ENCODE measurements at regions not wholly inside any gene's neighbourhood (a gene's known extent, or its start where the extent isn't known, plus 50 kb on each side); places are given as distances from the start of the nearest gene placed in this dataset.

DNA sequence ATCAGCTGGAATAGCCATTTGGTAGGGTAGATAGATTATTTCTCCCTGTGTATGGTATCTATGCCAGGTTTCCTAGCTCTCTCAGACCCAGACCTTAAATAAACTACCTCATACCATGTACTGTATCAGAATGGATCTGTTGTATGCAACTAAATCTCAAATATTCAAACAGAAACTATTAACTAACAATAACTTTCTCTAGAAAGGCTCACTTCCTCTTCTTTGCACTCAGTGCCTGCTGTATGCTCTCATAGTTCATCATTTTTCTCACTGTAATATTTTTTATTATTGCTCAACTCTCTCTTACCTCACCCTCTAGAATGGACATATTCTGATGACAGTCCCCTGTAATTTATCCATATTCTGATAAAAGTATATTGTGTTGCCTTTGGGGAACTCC, 182.4 kb downstream of the TOX3 start:
- H3K27ac Mint-ChIP-seq (ENCODE audit: unreplicated experiment), result no peak overlapping the region
- peaks cover 4% of the 10 kb centered on the region for H3K27me3 Mint-ChIP-seq (ENCODE audit: low read depth)
- no peaks in the 10 kb centered on the region for H3K36me3 Mint-ChIP-seq (ENCODE audit: low read depth)
- TF ChIP-seq, protein P1, sequence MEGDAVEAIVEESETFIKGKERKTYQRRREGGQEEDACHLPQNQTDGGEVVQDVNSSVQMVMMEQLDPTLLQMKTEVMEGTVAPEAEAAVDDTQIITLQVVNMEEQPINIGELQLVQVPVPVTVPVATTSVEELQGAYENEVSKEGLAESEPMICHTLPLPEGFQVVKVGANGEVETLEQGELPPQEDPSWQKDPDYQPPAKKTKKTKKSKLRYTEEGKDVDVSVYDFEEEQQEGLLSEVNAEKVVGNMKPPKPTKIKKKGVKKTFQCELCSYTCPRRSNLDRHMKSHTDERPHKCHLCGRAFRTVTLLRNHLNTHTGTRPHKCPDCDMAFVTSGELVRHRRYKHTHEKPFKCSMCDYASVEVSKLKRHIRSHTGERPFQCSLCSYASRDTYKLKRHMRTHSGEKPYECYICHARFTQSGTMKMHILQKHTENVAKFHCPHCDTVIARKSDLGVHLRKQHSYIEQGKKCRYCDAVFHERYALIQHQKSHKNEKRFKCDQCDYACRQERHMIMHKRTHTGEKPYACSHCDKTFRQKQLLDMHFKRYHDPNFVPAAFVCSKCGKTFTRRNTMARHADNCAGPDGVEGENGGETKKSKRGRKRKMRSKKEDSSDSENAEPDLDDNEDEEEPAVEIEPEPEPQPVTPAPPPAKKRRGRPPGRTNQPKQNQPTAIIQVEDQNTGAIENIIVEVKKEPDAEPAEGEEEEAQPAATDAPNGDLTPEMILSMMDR (IDR thresholded peaks at IDR 0.05), result no peak
- H3K4me3 Mint-ChIP-seq (ENCODE audit: unreplicated experiment), result no peak overlapping the region
- H3K4me1 Mint-ChIP-seq (ENCODE audit: low read depth), result no peaks in the 10 kb centered on the region
- no peaks in the 10 kb centered on the region for H3K9me3 Mint-ChIP-seq (ENCODE audit: low read depth)
- no peak for DNase-seq (ENCODE audit: low spot score)

DNA sequence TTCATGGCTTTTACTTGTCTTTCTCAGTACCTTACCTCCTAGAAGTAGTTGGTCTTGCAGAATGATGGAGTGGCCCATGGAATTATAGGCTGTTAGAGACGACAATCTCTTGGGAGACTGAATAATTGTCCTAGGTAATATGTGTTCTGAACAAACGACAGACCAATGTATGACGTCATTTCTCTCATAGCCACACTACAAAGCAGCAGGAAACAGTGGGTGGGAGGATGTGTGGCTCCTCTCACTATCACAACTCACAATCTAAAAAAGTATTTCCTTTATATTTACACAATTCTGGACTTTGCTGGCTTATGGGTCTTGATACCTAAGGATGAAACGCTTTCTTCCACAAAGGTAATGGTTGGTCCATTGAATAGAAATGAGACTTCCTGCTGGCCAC, 183.9 kb downstream of the TOX3 start:
- no peaks in the 10 kb centered on the region for H3K4me1 Mint-ChIP-seq (ENCODE audit: low read depth)
- no peaks in the 10 kb centered on the region for H3K36me3 Mint-ChIP-seq (ENCODE audit: low read depth)
- no peak for DNase-seq (ENCODE audit: low spot score)
- H3K27me3 Mint-ChIP-seq (ENCODE audit: low read depth), result peaks cover 4% of the 10 kb centered on the region
- peaks cover 1% of the 10 kb centered on the region for H3K9me3 Mint-ChIP-seq (ENCODE audit: low read depth)
- H3K4me3 Mint-ChIP-seq (ENCODE audit: unreplicated experiment), result no peak overlapping the region
- no peak overlapping the region for H3K27ac Mint-ChIP-seq (ENCODE audit: unreplicated experiment)
- TF ChIP-seq, protein P1 (IDR thresholded peaks at IDR 0.05), result no peak

DNA sequence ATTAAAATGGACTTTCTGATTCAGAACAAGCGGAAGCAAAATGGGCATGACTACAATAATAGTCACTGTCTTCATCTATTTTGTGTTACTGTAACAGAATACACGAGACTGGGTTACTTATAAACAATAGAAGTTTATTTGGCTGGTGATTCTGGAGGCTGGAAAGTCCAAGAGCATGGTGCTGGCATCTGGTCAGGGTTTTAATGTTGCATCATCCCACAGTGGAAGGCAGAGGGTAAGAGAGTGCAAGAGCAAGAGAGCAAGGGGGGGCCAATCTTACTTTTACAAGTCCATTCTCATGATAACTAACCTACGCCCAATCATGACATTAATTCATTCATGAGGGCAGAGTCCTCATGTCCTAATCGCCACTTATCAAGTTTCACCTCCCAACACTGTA, 189.2 kb downstream of the TOX3 start:
- Mint-ChIP-seq H3K4me3 (ENCODE audit: unreplicated experiment) (no peak overlapping the region), H3K27ac (ENCODE audit: unreplicated experiment) (no peak overlapping the region), H3K27me3 (ENCODE audit: low read depth) (peaks cover 10% of the 10 kb centered on the region), H3K36me3 (ENCODE audit: low read depth) (no peaks in the 10 kb centered on the region), H3K9me3 (ENCODE audit: low read depth) (peaks cover 18% of the 10 kb centered on the region), H3K4me1 (ENCODE audit: low read depth) (no peaks in the 10 kb centered on the region)
- DNase-seq (ENCODE audit: low spot score), result no peak
- TF ChIP-seq, protein P1 (IDR thresholded peaks at IDR 0.05), result no peak

DNA sequence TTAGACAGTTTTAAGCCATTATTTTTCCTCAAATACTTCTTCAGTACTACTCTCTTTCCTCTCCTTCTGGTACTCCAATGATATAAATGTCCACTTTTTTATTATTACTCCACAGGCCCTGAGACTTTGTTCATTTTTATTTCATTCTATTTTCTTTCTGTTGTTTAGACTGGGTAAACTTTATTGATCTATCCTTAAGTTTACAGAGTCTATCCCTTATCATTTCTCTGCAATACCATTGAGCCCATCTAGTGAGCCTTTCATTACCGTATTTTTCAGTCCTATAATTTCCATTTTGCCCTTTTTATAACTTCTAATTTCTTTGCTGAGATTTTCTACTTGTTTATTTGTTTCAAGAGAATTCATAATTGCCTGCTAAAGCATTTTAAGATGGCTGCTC, 193.7 kb downstream of the TOX3 start:
- Mint-ChIP-seq H3K27ac (ENCODE audit: unreplicated experiment) (no peak overlapping the region), H3K27me3 (ENCODE audit: low read depth) (peaks cover 8% of the 10 kb centered on the region), H3K36me3 (ENCODE audit: low read depth) (no peaks in the 10 kb centered on the region), H3K4me3 (ENCODE audit: unreplicated experiment) (no peak overlapping the region), H3K9me3 (ENCODE audit: low read depth) (peaks cover 21% of the 10 kb centered on the region), H3K4me1 (ENCODE audit: low read depth) (no peaks in the 10 kb centered on the region)
- TF ChIP-seq, protein P1 (IDR thresholded peaks at IDR 0.05), result no peak
- DNase-seq (ENCODE audit: low spot score), result no peak

DNA sequence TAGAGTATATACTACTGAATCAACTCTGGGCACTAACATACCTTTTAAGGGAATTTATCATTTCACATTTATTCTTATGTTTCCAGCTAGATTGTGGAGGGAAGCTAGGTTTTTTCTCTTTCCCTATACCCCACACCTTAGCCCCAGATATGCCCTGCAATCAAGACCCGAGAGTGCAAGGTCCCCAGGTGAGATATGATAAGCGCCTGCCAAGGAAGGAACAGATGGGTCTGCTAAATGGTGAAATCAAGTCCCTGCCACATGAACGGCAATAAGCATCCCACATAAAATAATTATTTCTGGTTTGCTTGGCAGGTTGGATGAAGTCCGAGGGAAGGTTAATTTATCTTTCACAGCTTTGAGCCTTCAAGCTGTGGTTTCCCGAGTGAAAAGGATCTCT, 195.5 kb downstream of the TOX3 start:
- no peaks in the 10 kb centered on the region for H3K36me3 Mint-ChIP-seq (ENCODE audit: low read depth)
- H3K27ac Mint-ChIP-seq (ENCODE audit: unreplicated experiment), result no peak overlapping the region
- TF ChIP-seq, protein P1 (IDR thresholded peaks at IDR 0.05), result no peak

More for the DNA sequence above, 195.5 kb downstream of the TOX3 start:
- Mint-ChIP-seq H3K27me3 (ENCODE audit: low read depth) (peaks cover 13% of the 10 kb centered on the region), H3K4me1 (ENCODE audit: low read depth) (no peaks in the 10 kb centered on the region), H3K4me3 (ENCODE audit: unreplicated experiment) (no peak overlapping the region), H3K9me3 (ENCODE audit: low read depth) (peaks cover 5% of the 10 kb centered on the region)
- DNase-seq (ENCODE audit: low spot score), result no peak

Data from chondrocyte (in vitro differentiated cells).